ENCODE measurements at regions not wholly inside any gene's neighbourhood (a gene's known extent, or its start where the extent isn't known, plus 50 kb on each side); places are given as distances from the start of the nearest gene placed in this dataset.
"Not testable (repeated sequence)": the region's sequence is repeated elsewhere in the genome, so short reads cannot be mapped to it uniquely, and the experiment has no call there.

GRCh38 chr2:64268330-64269048, 124.3 kb upstream of the PELI1 start:
- DNase-seq (ENCODE audit: low read depth): no peak
- no peak for TF ChIP-seq CTCF (IDR thresholded peaks at IDR 0.05; ENCODE audit: insufficient read depth, low read depth, low read length, missing control alignments)
- H3K4me3 ChIP-seq (ENCODE audit: low read depth, low read length): no peak overlapping the region

- no peak overlapping the region for H3K4me3 ChIP-seq (ENCODE audit: low read depth, low read length)
- TF ChIP-seq CTCF (IDR thresholded peaks at IDR 0.05; ENCODE audit: insufficient read depth, low read depth, low read length, missing control alignments): no peak
- no peak for DNase-seq (ENCODE audit: low read depth)
These were observed 129.5 kb upstream of the PELI1 start for GRCh38 chr2:64273524-64274398.

DNA sequence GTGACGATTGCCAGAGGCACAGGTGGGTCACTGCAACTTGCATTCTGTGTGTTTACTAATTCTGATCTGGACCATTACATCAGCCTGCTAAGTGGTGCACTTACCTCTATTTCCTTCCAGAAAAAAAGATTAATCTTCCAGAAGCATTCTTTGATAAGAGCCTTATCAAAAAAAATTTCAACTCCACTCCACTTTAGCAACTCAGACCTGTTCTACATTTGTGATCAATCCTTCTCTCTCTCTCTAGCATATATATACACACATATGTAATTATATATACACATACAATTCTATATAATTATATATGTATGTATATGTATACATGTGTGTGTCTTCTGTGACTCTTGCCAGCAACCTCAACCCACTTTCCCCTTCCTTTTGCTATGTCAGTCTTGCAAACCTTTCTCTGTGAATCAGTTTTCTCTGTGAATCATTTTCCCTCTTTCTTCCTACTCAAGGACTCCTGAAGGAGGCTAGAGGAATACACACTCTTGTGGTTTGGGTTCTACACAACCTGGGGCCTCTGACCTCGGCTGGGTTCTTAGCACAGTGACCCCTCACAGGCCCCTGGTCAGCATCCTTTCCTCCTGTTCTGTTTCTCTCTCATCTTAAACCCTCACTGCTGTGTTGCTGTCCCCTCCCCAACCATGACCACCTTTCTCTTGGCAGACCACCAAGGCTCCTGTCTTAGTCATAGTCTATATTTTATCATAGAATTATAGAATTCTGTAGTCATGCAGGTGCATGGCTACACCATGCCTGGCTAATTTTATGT, 130.4 kb upstream of the PELI1 start:
- no peak for DNase-seq (ENCODE audit: low read depth)
- H3K4me3 ChIP-seq (ENCODE audit: low read depth, low read length): no peak overlapping the region

GRCh38 chr2:64275174-64275466, 130.9 kb upstream of the PELI1 start:
- DNase-seq (ENCODE audit: low read depth): no peak
- H3K4me3 ChIP-seq (ENCODE audit: low read depth, low read length): no peak overlapping the region
- TF ChIP-seq CTCF (IDR thresholded peaks at IDR 0.05; ENCODE audit: insufficient read depth, low read depth, low read length, missing control alignments): no peak

More for the DNA sequence above, 130.4 kb upstream of the PELI1 start:
- TF ChIP-seq CTCF (IDR thresholded peaks at IDR 0.05; ENCODE audit: insufficient read depth, low read depth, low read length, missing control alignments): no peak

GRCh38 chr2:64276417-64277095, 132.3 kb upstream of the PELI1 start:
- H3K4me3 ChIP-seq (ENCODE audit: low read depth, low read length): no peak overlapping the region
- TF ChIP-seq CTCF (IDR thresholded peaks at IDR 0.05; ENCODE audit: insufficient read depth, low read depth, low read length, missing control alignments): no peak
- no peak for DNase-seq (ENCODE audit: low read depth)

DNA sequence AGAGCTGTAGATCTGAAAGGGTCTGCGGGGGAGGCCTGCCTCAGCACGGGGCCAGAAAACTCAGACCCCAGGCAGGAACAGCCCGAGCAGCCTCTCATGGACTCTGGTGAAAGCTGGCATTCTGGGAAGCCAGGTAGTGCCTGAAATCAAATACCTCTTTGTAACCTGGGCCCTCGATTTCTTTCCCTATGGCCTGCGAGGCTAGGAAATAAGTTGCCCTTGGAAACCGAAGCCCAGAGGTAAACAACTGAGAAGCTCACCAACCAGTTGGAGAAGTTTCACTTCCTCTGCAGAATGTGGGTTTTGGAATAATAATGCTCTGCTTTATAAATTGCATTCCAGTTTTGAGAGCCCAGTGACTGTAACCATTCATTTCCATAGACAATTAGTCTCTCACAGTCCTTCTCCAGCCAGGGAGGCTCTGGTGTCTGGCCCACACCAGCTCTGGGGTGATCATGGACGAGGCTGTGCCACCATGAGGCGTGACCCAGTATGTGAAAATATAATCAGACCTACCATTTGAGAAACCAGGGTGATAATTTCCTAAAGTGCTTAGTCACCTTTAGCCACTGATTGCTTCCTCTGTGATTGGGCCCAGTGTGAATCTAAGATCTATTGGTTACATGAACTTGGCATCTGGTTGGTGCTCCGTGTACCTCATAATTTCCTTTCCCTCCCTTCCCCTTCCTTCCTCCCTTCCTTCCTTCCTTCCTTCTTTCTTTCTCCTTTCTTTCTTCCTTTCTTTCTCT, 133.1 kb upstream of the PELI1 start:
- no peak for DNase-seq (ENCODE audit: low read depth)
- TF ChIP-seq CTCF (IDR thresholded peaks at IDR 0.05; ENCODE audit: insufficient read depth, low read depth, low read length, missing control alignments): no peak
- H3K4me3 ChIP-seq (ENCODE audit: low read depth, low read length): no peak overlapping the region

GRCh38 chr2:64280812-64281211, 136.6 kb upstream of the PELI1 start:
- H3K4me3 ChIP-seq (ENCODE audit: low read depth, low read length); DNase-seq (ENCODE audit: low read depth): not testable (repeated sequence)

Measured in GM12865 (cell line).